SK-N-DZ (cell line): ENCODE measurements at regions not wholly inside any gene's neighbourhood (a gene's known extent, or its start where the extent isn't known, plus 50 kb on each side); places are given as distances from the start of the nearest gene placed in this dataset.
A peak's percentile ranks its signal among the peaks of the same experiment; 100 is the strongest.
"Not testable (repeated sequence)": the region's sequence is repeated elsewhere in the genome, so short reads cannot be mapped to it uniquely, and the experiment has no call there.

Source experiments
- DNase-seq: peaks from one replicate; pipeline ENCODE4 v3.0.0-alpha.2; 2015; ENCODE audit warnings: low spot score
- small RNA-seq, 2 experiments: library from RNA; depleted of rRNA; stranded (forward); fragments of <200 nt; gene quantifications; one replicate each; pipeline ENCODE3, GENCODE V24; 2014

DNA sequence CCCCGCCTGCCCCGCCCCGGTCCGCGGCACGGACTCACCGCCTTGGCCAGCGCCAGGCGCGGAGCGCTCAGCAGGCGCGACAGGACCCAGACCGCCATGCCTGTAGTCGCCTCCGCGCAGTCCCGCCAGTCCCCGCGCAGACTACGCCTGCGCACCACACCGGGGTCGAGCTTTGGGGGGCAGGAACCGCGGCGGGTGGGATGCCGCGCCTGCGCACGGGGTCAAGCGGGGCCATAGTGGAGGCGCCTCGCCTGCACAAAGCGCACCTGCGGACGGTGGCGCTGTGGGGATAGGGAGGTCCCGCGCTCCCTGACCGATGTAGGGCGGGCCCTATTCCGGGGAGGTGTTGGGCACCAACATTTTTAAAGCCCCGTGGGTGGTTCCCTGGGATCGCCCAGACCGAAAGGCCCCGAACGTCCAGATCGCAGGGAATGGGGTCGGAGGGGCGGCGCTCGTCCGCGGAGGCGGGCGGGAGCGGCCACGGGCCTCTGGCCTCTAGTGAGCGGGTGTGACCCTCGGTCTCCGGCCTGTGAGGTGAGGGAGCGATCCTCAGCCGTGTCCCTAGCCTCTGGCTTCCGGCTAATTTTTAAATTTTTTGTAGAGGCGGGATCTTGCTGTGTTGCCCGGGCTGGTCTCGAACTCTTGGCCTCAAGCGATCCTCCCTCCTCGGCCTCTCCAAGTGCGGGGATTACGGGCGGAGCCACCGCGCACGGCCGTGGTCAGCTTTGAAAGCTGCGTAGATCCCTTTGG lies 70.8 kb upstream of the LPCAT1 start:
- peak; percentile 88 for DNase-seq

DNA sequence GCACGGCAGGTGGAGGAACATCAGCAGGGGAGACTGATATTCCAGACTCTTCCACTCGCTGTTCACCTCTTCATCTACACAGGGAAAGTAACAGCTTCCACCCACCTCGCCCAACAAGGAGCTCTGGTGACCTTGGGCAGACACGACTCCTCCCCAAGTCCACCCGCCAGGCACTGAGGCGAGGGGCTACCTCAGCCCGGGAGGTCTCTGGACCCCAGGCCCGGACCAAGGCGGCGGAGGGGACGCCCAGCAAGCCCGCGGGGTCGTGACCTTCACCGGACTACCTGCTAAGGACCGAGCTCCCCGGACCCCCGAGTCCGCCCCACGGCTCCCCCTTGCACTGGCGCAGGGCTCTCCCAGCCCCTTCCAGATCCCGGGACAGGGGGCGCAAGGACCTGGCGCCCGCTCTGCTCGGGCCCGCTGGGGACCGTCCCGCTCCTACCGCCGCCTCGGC lies 70.2 kb upstream of the LPCAT1 start:
- peak; percentile 29 for DNase-seq

DNA sequence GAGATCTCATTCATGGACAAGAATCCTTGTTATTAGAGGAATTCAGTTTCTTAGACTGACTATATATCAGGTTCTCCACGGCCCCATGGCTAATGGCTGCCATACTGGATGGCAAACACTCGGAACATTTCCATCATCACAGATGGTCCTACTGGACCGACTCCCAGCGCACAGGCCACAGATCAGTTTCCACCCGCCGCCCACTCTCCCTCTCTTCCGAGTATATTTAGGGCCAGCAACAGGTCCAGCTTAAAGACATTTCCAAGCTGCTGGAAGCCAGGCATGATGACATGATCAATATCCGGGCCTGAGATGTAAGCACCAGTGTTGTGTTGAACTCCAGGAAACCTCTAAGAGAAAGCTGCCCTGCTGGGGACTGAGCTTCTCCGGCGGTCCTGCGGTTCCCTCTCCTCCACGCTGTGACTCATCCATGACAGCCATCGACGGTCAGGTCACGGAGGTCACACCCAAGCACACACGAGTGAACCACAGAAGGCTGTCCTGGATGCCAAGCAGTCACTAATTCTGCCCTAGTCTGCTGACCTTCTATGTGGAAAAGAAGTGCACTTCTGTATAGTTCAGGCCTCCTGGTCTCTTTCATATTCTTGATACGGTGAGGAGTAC lies 64.4 kb upstream of the LPCAT1 start:
- not testable (repeated sequence) for DNase-seq

DNA sequence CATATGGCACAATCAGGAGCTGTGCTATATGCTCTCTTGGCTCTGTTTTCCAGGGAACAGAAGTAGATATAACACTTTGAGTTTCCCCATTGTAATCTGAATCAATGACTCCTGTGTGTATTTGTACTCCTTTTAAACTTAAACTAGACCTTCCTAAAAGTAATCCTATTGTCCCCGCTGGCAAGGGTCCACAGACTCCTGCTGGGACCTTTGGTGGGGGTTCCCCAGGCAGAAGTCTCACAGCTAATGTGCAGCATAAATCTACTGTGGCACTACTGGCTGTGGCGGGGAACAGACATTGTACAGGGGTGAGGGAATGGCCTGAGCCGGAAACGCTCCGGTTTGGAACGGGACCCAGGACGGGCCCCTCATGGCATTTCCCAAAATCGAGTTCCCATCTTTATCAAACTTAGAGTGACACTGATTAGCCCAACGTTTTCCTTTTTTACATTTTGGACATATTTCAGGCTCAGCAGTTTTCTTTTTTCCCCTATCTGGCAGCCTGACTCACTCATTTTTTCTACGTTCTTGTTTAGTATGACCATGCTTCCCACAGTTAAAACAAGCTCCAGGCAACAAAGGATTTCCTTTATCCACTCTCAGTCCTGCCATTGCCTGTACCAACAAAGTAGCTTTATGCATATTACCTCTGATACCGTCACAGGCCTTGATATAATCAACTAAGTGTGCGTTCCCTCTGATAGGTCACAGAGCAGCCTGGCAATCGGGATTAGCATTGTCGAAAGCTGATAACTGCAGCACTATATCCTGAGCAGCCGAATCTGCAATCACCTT lies 59.5 kb upstream of the LPCAT1 start:
- not testable (repeated sequence) for DNase-seq

GRCh38 chr5:1579389-1579788 lies 55.6 kb upstream of the LPCAT1 start:
- DNase-seq = not testable (repeated sequence)

GRCh38 chr5:1576851-1577250 lies 53.1 kb upstream of the LPCAT1 start:
- not testable (repeated sequence) for DNase-seq

GRCh38 chr5:1575991-1576714 lies 52.4 kb upstream of the LPCAT1 start:
- not testable (repeated sequence) for DNase-seq

GRCh38 chr5:1575491-1575890 lies 51.7 kb upstream of the LPCAT1 start:
- not testable (repeated sequence) for DNase-seq

GRCh38 chr5:1574023-1574318 lies 50.2 kb upstream of the LPCAT1 start:
- not testable (repeated sequence) for DNase-seq

- not testable (repeated sequence) for DNase-seq
Measured at GRCh38 chr5:1573217-1574022, 49.7 kb upstream of the LPCAT1 start.

Small RNA genes in the stretch of these regions (small RNA-seq; reads per million reads assigned to genes)
- 0 reads per million in 2 experiments for gene AC091849.1
- 0 reads per million in 2 experiments for gene MIR4277
